ENCODE measurements at regions not wholly inside any gene's neighbourhood (a gene's known extent, or its start where the extent isn't known, plus 50 kb on each side); places are given as distances from the start of the nearest gene placed in this dataset.

GRCh38 chr2:3116371-3116770 lies 261.2 kb downstream of the EIPR1 start:
- TF ChIP-seq CTCF (IDR thresholded peaks at IDR 0.05) (no peak), POLR2A (IDR thresholded peaks at IDR 0.05) (no peak)

Measured in right lobe of liver (tissue), 4 donors.